Sigmoid colon (tissue), 4 donors: ENCODE measurements at regions not wholly inside any gene's neighbourhood (a gene's known extent, or its start where the extent isn't known, plus 50 kb on each side); places are given as distances from the start of the nearest gene placed in this dataset.

ENCODE experiments used
- CTCF ChIP-seq, 4 experiments: fragments of 450-650 bp in 3 of 4; fragments of 200-600 bp in 1 of 4; IDR thresholded peaks; one replicate each; pipeline ENCODE4 v1.5.1; 2016 to 2019; ENCODE audit warnings: antibody characterized with exemption in 4 of 4, mild to moderate bottlenecking in 3 of 4, moderate library complexity in 2 of 4
- EP300 ChIP-seq, 4 donors: sonication (generic); formaldehyde crosslinking; IDR thresholded peaks; one replicate each; pipeline ENCODE4 v1.6.1; 2017; ENCODE audit warnings: antibody characterized with exemption in 4 of 4
- POLR2A ChIP-seq, 2 donors: fragments of 450-650 bp; IDR thresholded peaks; one replicate each; pipeline ENCODE4 v1.6.1; 2016; ENCODE audit warnings: antibody characterized with exemption in 2 of 2, mild to moderate bottlenecking in 2 of 2, moderate library complexity in 2 of 2
- POLR2AphosphoS5 ChIP-seq, 4 donors: sonication (generic); formaldehyde crosslinking; IDR thresholded peaks; one replicate each; pipeline ENCODE4 v1.6.1; 2017; ENCODE audit warnings: antibody characterized with exemption in 4 of 4

- TF ChIP-seq POLR2A (IDR thresholded peaks at IDR 0.05) (no peak), CTCF (IDR thresholded peaks at IDR 0.05) (no peak), POLR2AphosphoS5 (IDR thresholded peaks at IDR 0.05) (no peak), EP300 (IDR thresholded peaks at IDR 0.05) (no peak)
These were observed 390.1 kb upstream of the ARHGEF26 start for GRCh38 chr3:153731071-153731470.
